OCI-LY1 (cell line): ENCODE measurements at regions not wholly inside any gene's neighbourhood (a gene's known extent, or its start where the extent isn't known, plus 50 kb on each side); places are given as distances from the start of the nearest gene placed in this dataset.

Experiments
- EZH2 ChIP-seq: fragments of 200-600 bp; sonication (generic), shearing (Covaris generic); IDR thresholded peaks from 2 replicates; pipeline ENCODE4 v1.8.0; 2017; ENCODE audit warnings: borderline replicate concordance, mixed run types, mild to moderate bottlenecking, antibody characterized with exemption, low read length, moderate library complexity, mixed read lengths
- TF ChIP-seq, protein P1 (sequence below): fragments of 200-600 bp; sonication (generic), shearing (Covaris generic); IDR thresholded peaks from 2 replicates; pipeline ENCODE4 v1.5.1; 2017; ENCODE audit warnings: mild to moderate bottlenecking, antibody characterized with exemption, low read length, moderate library complexity, mixed read lengths

DNA sequence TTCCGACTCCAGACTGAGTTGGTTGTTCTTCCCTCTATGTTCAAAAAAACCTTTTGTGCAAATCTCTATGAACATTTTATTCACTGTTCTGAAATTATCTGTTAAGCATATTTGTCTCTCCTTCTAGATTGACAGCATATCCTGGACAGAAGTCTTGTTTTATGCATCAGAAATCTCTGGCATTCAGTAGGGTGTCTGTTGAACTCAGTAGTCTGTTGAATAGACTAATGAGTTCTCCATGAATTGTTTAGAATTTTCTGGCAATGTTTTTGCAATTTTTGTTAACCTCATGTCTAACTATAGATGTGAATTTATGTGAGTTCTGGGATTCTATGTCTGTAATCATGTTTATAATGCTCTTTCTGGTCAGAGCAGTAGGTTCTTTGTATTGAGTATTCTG lies 222.5 kb upstream of the KCNMB2 start:
- TF ChIP-seq, protein P1, sequence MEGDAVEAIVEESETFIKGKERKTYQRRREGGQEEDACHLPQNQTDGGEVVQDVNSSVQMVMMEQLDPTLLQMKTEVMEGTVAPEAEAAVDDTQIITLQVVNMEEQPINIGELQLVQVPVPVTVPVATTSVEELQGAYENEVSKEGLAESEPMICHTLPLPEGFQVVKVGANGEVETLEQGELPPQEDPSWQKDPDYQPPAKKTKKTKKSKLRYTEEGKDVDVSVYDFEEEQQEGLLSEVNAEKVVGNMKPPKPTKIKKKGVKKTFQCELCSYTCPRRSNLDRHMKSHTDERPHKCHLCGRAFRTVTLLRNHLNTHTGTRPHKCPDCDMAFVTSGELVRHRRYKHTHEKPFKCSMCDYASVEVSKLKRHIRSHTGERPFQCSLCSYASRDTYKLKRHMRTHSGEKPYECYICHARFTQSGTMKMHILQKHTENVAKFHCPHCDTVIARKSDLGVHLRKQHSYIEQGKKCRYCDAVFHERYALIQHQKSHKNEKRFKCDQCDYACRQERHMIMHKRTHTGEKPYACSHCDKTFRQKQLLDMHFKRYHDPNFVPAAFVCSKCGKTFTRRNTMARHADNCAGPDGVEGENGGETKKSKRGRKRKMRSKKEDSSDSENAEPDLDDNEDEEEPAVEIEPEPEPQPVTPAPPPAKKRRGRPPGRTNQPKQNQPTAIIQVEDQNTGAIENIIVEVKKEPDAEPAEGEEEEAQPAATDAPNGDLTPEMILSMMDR: no peak
- TF ChIP-seq EZH2: no peak
